HepG2 (cell line): ENCODE measurements at regions not wholly inside any gene's neighbourhood (a gene's known extent, or its start where the extent isn't known, plus 50 kb on each side); places are given as distances from the start of the nearest gene placed in this dataset.

Source experiments
- CEBPB ChIP-seq: IDR thresholded peaks from 2 replicates; pipeline ENCODE4 v1.6.1; 2011; ENCODE audit warnings: low read depth, low read length, improper control_type of control experiment, borderline replicate concordance
- KAT2B ChIP-seq: fragments of 150-350 bp; IDR thresholded peaks from 2 replicates; pipeline ENCODE4 v1.6.1; 2014; ENCODE audit warnings: low read depth, low read length, borderline replicate concordance
- NFE2L1 ChIP-seq: sonication (generic); formaldehyde crosslinking; IDR thresholded peaks from 2 replicates; pipeline ENCODE4 v1.4.0; 2020; ENCODE audit warnings: missing genetic modification reagents, mild to moderate bottlenecking, borderline replicate concordance
- TMF1 ChIP-seq: sonication (generic); formaldehyde crosslinking; IDR thresholded peaks from 2 replicates; pipeline ENCODE4 v1.8.1; 2022; ENCODE audit warnings: low read depth, missing genetic modification reagents
- ZEB1 ChIP-seq: IDR thresholded peaks from 2 replicates; pipeline ENCODE4 v1.6.1; 2012; ENCODE audit warnings: mild to moderate bottlenecking, low read depth, inconsistent platforms; ENCODE audit not compliant: insufficient replicate concordance
- ZFP82 ChIP-seq: sonication (generic); formaldehyde crosslinking; IDR thresholded peaks from 2 replicates; pipeline ENCODE4 v1.5.1; 2020; ENCODE audit warnings: mild to moderate bottlenecking, missing genetic modification reagents, borderline replicate concordance
- ZHX2 ChIP-seq, 2 experiments: sonication (generic) in 1 of 2; formaldehyde crosslinking in 1 of 2; IDR thresholded peaks; 2 replicates each; pipeline versions ENCODE4 v1.6.1 to v1.9.0; 2014 to 2022; ENCODE audit warnings: antibody characterized with exemption in 1 of 2, borderline replicate concordance in 1 of 2, inconsistent platforms in 1 of 2, low read depth in 1 of 2, missing genetic modification reagents in 1 of 2
- ZNF496 ChIP-seq: sonication (generic); formaldehyde crosslinking; IDR thresholded peaks from 2 replicates; pipeline ENCODE4 v1.8.1; 2023; ENCODE audit warnings: mild to moderate bottlenecking, moderate library complexity, missing genetic modification reagents; ENCODE audit not compliant: insufficient replicate concordance
- ZNF616 ChIP-seq: sonication (generic); formaldehyde crosslinking; IDR thresholded peaks from 2 replicates; pipeline ENCODE4 v1.5.0; 2020; ENCODE audit warnings: low read depth, mild to moderate bottlenecking, missing genetic modification reagents
- ZNF639 ChIP-seq: conservative IDR thresholded peaks from 2 replicates; pipeline ENCODE4 v1.6.1; 2018; ENCODE audit warnings: missing genetic modification reagents
- ZUFSP ChIP-seq: sonication (generic); formaldehyde crosslinking; IDR thresholded peaks from 2 replicates; pipeline ENCODE4 v1.9.0; 2021; ENCODE audit warnings: missing genetic modification reagents, mild to moderate bottlenecking, borderline replicate concordance

GRCh38 chr15:98412852-98413251 is 235.5 kb upstream of the IGF1R start (continued):
- no peak for TF ChIP-seq ZHX2 (IDR thresholded peaks at IDR 0.05; ENCODE audit: low read depth)
- no peak for TF ChIP-seq ZHX2 (CRISPR knock-in tag; IDR thresholded peaks at IDR 0.05; ENCODE audit: borderline replicate concordance)
- TF ChIP-seq CEBPB: no peak
- no peak for TF ChIP-seq TMF1
- no peak for TF ChIP-seq ZNF496 (CRISPR knock-in tag)
- TF ChIP-seq ZFP82: no peak
- TF ChIP-seq ZNF616 (CRISPR knock-in tag): no peak
- no peak for TF ChIP-seq ZEB1
- no peak for TF ChIP-seq NFE2L1 (CRISPR knock-in tag)
- no peak for TF ChIP-seq KAT2B
- no peak for TF ChIP-seq ZNF639 (CRISPR knock-in tag)
- TF ChIP-seq ZUFSP (CRISPR knock-in tag): no peak
